Psoas muscle (tissue), 7 donors: ENCODE measurements at regions not wholly inside any gene's neighbourhood (a gene's known extent, or its start where the extent isn't known, plus 50 kb on each side); places are given as distances from the start of the nearest gene placed in this dataset.
"Not testable (repeated sequence)": the region's sequence is repeated elsewhere in the genome, so short reads cannot be mapped to it uniquely, and the experiment has no call there.

ENCODE experiments used
- ATAC-seq, 4 donors: fragments of 200-7000 bp; cut with Tn5 transposase; one replicate each; pipeline ENCODE4 v1.9.1; 2020; ENCODE audit warnings: moderate library complexity in 3 of 4, mild to moderate bottlenecking in 2 of 4
- DNase-seq, 2 donors: peaks; one replicate each; pipeline ENCODE4 v3.0.0-alpha.2; 2020
- H3K27ac ChIP-seq: fragments of 200-600 bp; one replicate; pipeline ENCODE4 v1.8.0; 2022
- H3K27me3 ChIP-seq, 3 donors: fragments of 200-600 bp in 1 of 3; one replicate each; pipeline versions ENCODE4 v1.6.1 to v1.8.0; 2013 to 2022; ENCODE audit warnings: low read length in 2 of 3, mild to moderate bottlenecking in 2 of 3, moderate library complexity in 1 of 3; ENCODE audit not compliant: insufficient read depth in 3 of 3
- H3K36me3 ChIP-seq, 2 donors: fragments of 200-600 bp in 1 of 2; one replicate each; pipeline versions ENCODE4 v1.6.1 to v1.8.0; 2013 to 2022; ENCODE audit warnings: low read depth in 1 of 2, mild to moderate bottlenecking in 1 of 2, moderate library complexity in 1 of 2; ENCODE audit not compliant: insufficient read depth in 1 of 2
- H3K4me1 ChIP-seq: fragments of 200-600 bp; one replicate; pipeline ENCODE4 v1.8.0; 2022
- H3K4me3 ChIP-seq: fragments of 200-600 bp; one replicate; pipeline ENCODE4 v1.8.0; 2022; ENCODE audit warnings: mild to moderate bottlenecking
- H3K9me3 ChIP-seq: fragments of 200-600 bp; one replicate; pipeline ENCODE4 v1.8.0; 2022
- WGBS, 3 donors: extraction: QIAGEN DNeasy Blood & Tissue Kit; methylation state at CpG; one replicate each; pipeline versions ENCODE4 v1.1.6 to v1.1.7; 2013; 5-methylcytosine and 5-hydroxymethylcytosine counted together
- intact Hi-C, 2 donors: fragments of 100-400 bp; cut with DNase I; formaldehyde crosslinking; loops; one replicate each; pipeline versions ENCODE4 v1.11.0 to v1.14.2; 2022
- TF ChIP-seq, protein P1 (sequence below): fragments of 200-600 bp; IDR thresholded peaks from one replicate; pipeline ENCODE4 v1.8.0; 2022; ENCODE audit warnings: antibody characterized with exemption
- donor health status: healthy with polysubstance abuse.
- donor health status: DM: no; HTN: no; CAD: no; lungs with moderate emphysema.
- donor health status: Bipolar disorder and iron deficiency.
- donor health status: healthy.
- donor health status: DM: yes; HTN: yes; CAD: no.
- donor health status: DM: no; HTN: no; CAD: no.
- donor health status: DM: yes; HTN: yes; CAD: no.

DNA sequence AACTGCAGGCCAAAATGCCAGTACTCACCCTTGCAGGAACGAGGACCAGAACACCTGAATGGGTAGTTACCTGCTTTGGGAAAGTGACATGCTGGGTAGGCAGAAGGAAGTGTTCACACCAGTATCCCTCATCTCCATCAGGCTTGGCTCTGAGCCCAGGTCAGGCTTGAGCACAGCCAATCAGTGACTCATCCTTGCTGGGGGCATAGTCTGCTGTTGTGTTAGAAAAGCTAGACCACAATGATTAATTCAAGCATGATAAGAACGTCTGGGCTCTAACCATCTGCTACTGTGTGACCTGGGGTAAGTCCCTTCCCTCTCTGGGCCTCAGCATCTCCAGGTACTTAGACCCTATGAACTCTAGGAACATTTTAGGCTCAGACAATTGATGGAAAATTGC lies 450.4 kb downstream of the MIAT start:
- TF ChIP-seq, protein P1, sequence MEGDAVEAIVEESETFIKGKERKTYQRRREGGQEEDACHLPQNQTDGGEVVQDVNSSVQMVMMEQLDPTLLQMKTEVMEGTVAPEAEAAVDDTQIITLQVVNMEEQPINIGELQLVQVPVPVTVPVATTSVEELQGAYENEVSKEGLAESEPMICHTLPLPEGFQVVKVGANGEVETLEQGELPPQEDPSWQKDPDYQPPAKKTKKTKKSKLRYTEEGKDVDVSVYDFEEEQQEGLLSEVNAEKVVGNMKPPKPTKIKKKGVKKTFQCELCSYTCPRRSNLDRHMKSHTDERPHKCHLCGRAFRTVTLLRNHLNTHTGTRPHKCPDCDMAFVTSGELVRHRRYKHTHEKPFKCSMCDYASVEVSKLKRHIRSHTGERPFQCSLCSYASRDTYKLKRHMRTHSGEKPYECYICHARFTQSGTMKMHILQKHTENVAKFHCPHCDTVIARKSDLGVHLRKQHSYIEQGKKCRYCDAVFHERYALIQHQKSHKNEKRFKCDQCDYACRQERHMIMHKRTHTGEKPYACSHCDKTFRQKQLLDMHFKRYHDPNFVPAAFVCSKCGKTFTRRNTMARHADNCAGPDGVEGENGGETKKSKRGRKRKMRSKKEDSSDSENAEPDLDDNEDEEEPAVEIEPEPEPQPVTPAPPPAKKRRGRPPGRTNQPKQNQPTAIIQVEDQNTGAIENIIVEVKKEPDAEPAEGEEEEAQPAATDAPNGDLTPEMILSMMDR, result no peak
- peak; percentile 72 to 73 for DNase-seq
- no peak overlapping the region for H3K27ac ChIP-seq
- H3K27me3 ChIP-seq, result peaks cover 0 to 52% (median 8%) of the 10 kb centered on the region in 3 donors
- WGBS, 3 donors, result 45 to 51% (median 50%) methylated on average over 2 of the region's 2 CpGs
- intact Hi-C loops, result no loop called here
- no peaks in the 10 kb centered on the region for H3K9me3 ChIP-seq
- H3K4me3 ChIP-seq, result no peak overlapping the region
- no peaks in the 10 kb centered on the region for H3K36me3 ChIP-seq
- peak; percentile 25 to 54 (median 46) for ATAC-seq
- H3K4me1 ChIP-seq, result no peaks in the 10 kb centered on the region

DNA sequence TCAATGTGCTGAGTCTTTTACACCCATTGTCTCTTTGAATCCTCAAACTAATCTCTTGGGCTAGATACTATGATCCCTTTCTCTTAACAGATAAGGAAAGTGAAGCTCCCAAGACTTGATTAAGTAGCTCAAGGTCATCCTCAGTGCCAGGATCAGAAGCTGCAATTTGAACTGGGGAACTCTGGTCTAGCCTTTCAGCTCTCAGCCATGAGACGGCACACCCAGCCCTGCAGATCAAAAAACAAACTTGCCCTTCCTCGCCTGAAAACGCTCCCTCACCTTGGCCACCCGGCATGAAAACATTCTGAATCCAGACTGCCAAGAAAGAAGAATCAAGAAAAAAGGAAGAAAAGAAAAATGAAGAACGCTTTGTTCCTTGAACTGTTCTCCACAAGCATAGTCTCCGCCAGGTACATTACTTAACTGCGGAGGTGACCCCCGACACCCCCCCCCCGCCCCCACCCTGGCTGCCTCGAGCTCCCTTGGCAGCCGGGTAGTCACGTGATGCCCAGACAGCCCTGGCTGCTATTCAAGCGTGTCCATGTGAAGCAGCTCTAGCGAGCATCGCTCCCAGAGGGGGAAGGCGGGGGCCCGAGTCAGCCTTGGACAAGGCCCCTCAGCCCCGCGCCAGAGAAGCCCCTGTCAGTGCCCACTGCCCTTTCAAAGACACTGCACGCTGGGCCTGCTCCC lies 451.2 kb downstream of the MIAT start:
- no peaks in the 10 kb centered on the region for H3K36me3 ChIP-seq
- no peaks in the 10 kb centered on the region for H3K9me3 ChIP-seq
- intact Hi-C loops, result no loop called here
- no peak overlapping the region for H3K27ac ChIP-seq
- DNase-seq, result peak; percentile 58 to 76
- ATAC-seq, result peak in 1 of 4 donors; percentile 26
- H3K4me1 ChIP-seq, result no peaks in the 10 kb centered on the region
- WGBS, 3 donors, result 22 to 29% (median 27%) methylated on average over 20 of the region's 20 CpGs
- no peak overlapping the region for H3K4me3 ChIP-seq
- H3K27me3 ChIP-seq, result peaks cover 0 to 52% (median 9%) of the 10 kb centered on the region in 3 donors
- TF ChIP-seq, protein P1, result no peak

DNA sequence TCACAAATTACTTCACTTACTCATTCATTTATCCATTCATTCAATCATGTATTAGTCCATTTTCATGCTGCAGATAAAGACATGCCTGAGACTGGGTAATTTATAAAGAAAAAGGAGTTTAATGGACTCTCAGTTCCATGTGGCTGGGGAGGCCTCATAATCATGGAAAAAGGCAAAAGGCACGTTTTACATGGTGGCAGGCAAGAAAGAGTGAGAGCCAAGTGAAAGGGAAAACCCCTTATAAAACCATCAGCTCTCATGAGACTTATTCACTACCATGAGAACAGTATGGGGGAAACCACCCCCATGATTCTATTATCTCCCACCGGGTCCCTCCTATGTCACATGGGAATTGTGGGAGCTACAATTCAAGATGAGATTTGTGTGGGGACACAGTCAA lies 452.0 kb downstream of the MIAT start:
- ATAC-seq, DNase-seq, H3K4me1 ChIP-seq, H3K9me3 ChIP-seq, H3K4me3 ChIP-seq, H3K36me3 ChIP-seq, H3K27ac ChIP-seq, intact Hi-C loops: not testable (repeated sequence)
- WGBS, 3 donors, result 66 to 77% (median 70%) methylated on average over 2 of the region's 2 CpGs
- peaks cover 0 to 45% (median 11%) of the 10 kb centered on the region in 3 donors for H3K27me3 ChIP-seq

DNA sequence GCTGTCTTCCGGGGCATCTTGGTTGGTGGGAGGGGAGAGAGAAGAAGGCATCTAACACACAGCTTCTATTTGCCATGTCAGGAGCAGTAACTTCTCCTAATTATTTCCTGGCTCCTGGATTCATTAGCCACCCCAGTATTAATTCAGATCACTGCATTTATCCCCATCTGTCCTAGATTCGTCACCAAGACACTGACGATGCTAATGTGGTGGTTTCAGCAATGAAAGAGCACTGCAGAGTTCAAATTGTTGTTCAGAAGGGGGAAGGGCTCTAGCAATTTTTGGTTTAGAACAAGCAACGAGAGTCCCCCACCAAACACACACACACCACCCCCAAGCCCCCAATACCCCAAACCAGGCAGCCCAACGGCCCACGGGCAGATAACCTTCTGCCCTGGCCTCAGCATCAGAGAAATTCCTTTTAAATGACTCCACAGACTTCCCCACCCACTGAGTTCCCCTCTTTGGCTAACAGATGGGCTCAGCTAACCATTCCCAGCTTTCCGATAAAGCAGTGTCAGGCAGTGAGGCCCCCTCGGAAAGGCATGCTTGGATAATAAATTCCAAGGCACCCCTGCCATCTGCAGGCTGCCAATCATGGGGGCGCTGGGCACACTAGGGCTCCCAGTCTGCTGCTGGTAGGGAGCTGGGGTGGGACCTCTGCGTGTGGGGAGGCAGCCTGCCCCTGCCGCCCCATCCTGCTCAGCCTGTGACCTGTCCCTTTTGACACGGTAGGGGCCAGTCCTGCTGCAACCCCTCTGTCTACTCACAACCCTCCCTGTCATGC lies 453.5 kb downstream of the MIAT start:
- H3K4me1 ChIP-seq, result no peaks in the 10 kb centered on the region
- peaks cover 0 to 40% (median 11%) of the 10 kb centered on the region in 3 donors for H3K27me3 ChIP-seq
- TF ChIP-seq, protein P1, result no peak
- H3K27ac ChIP-seq, result no peak overlapping the region
- intact Hi-C loops, result no loop called here
- ATAC-seq, result no peak
- no peak overlapping the region for H3K4me3 ChIP-seq
- no peaks in the 10 kb centered on the region for H3K36me3 ChIP-seq
- WGBS, 3 donors, result 32 to 38% (median 32%) methylated on average over 12 of the region's 12 CpGs
- H3K9me3 ChIP-seq, result no peaks in the 10 kb centered on the region
- no peak for DNase-seq
